H1 (cell line): ENCODE measurements at regions not wholly inside any gene's neighbourhood (a gene's known extent, or its start where the extent isn't known, plus 50 kb on each side); places are given as distances from the start of the nearest gene placed in this dataset.

Experiments
- CTCF ChIA-PET: fragments of 300-600 bp; sonication (Branson Sonifier 250); formaldehyde crosslinking; loops from one replicate; lab custom pipeline; 2021; ENCODE audit not compliant: partially characterized antibody; lab: Charles Lee
- POLR2A ChIA-PET: fragments of 300-600 bp; sonication (Branson Sonifier 250); formaldehyde crosslinking; loops from one replicate; lab custom pipeline; 2021; ENCODE audit warnings: inconsistent platforms; ENCODE audit not compliant: partially characterized antibody; lab: Charles Lee
- DNase-seq, 2 experiments: peaks; one replicate each; pipeline versions ENCODE4 v3.0.0 to v3.0.0-alpha.2; 2010 to 2022; ENCODE audit warnings: low spot score in 2 of 2, low read depth in 1 of 2, mixed read lengths in 1 of 2
- FAIRE-seq: peaks from 2 replicates; lab custom pipeline; 2011; peaks lifted over from hg19 to GRCh38; lab: Jason Lieb, UNC
- H2AFZ ChIP-seq: 2 replicates; pipeline ENCODE4 v1.8.1; 2012; ENCODE audit warnings: low read length, inconsistent platforms
- H2AK5ac ChIP-seq: 2 replicates; pipeline ENCODE4 v1.6.1; 2013; ENCODE audit warnings: low read depth, low read length
- H2BK120ac ChIP-seq: replicated peaks from 2 replicates; pipeline ENCODE3; 2013; ENCODE audit warnings: low read depth, low read length, inconsistent platforms
- H2BK12ac ChIP-seq: 2 replicates; pipeline ENCODE4 v1.6.1; 2013; ENCODE audit warnings: low read depth, low read length
- H2BK15ac ChIP-seq: 2 replicates; pipeline ENCODE4 v1.6.1; 2013; ENCODE audit warnings: low read length
- H2BK20ac ChIP-seq: 2 replicates; pipeline ENCODE4 v1.6.1; 2013; ENCODE audit warnings: low read length
- H2BK5ac ChIP-seq: 2 replicates; pipeline ENCODE4 v1.6.1; 2013; ENCODE audit warnings: low read depth, low read length
- H3K14ac ChIP-seq: 2 replicates; pipeline ENCODE4 v1.6.1; 2013; ENCODE audit warnings: inconsistent platforms; ENCODE audit not compliant: insufficient read length
- H3K18ac ChIP-seq: 2 replicates; pipeline ENCODE4 v1.6.1; 2013; ENCODE audit warnings: low read length; ENCODE audit errors: extremely low read depth
- H3K23ac ChIP-seq: 2 replicates; pipeline ENCODE4 v1.6.1; 2013; ENCODE audit warnings: inconsistent platforms; ENCODE audit not compliant: insufficient read length
- H3K23me2 ChIP-seq: 2 replicates; pipeline ENCODE4 v1.6.1; 2013; ENCODE audit warnings: low read depth, low read length
- H3K27ac ChIP-seq: 2 replicates; pipeline ENCODE4 v1.6.1; 2011; ENCODE audit warnings: low read depth, low read length, inconsistent platforms
- H3K27me3 ChIP-seq, 4 experiments: replicated peaks in 1 of 4; 1 replicate in 1 of 4; 2 replicates in 3 of 4; pipeline versions ENCODE4 v1.6.1 to v1.8.1; 2011 to 2013; ENCODE audit warnings: low read length in 3 of 4, mild to moderate bottlenecking in 3 of 4, inconsistent platforms in 2 of 4, mixed read lengths in 2 of 4, moderate library complexity in 1 of 4; ENCODE audit not compliant: control insufficient read depth in 3 of 4, insufficient read depth in 3 of 4; ENCODE audit errors: extremely low read depth in 1 of 4
- H3K36me3 ChIP-seq, 4 experiments: 2 replicates each; pipeline versions ENCODE4 v1.6.1 to v1.8.1; 2011 to 2013; ENCODE audit warnings: mild to moderate bottlenecking in 4 of 4, low read length in 3 of 4, moderate library complexity in 2 of 4, control low read depth in 1 of 4, inconsistent platforms in 1 of 4; ENCODE audit not compliant: insufficient read depth in 4 of 4, control insufficient read depth in 2 of 4
- H3K4ac ChIP-seq: replicated peaks from 2 replicates; pipeline ENCODE3; 2013; ENCODE audit warnings: low read length, low read depth, mixed read lengths, inconsistent platforms; ENCODE audit not compliant: insufficient read length
- H3K4me1 ChIP-seq, 4 experiments: replicated peaks in 1 of 4; 1 replicate in 1 of 4; 2 replicates in 3 of 4; pipeline versions ENCODE4 v1.6.1 to v1.8.1; 2011 to 2013; ENCODE audit warnings: low read length in 3 of 4, inconsistent platforms in 2 of 4, mixed read lengths in 1 of 4; ENCODE audit not compliant: insufficient read depth in 4 of 4, control insufficient read depth in 3 of 4
- H3K4me2 ChIP-seq, 2 experiments: 2 replicates each; pipeline versions ENCODE4 v1.6.1 to v1.8.1; 2011 to 2013; ENCODE audit warnings: low read depth in 2 of 2, low read length in 2 of 2, control low read depth in 1 of 2, inconsistent platforms in 1 of 2, mild to moderate bottlenecking in 1 of 2; ENCODE audit not compliant: insufficient read depth in 1 of 2
- H3K4me3 ChIP-seq, 4 experiments: fragments of 200-600, 300-600 bp in 1 of 4; sonication (generic), shearing (Covaris generic), sonication (Bioruptor Twin) in 1 of 4; 2 replicates each; pipeline versions ENCODE4 v1.5.1 to v1.8.1; 2011 to 2016; ENCODE audit warnings: low read length in 4 of 4, low read depth in 3 of 4, control low read depth in 2 of 4, inconsistent platforms in 2 of 4, mild to moderate bottlenecking in 2 of 4, mixed read lengths in 1 of 4, moderate library complexity in 1 of 4; ENCODE audit not compliant: insufficient read depth in 2 of 4; ENCODE audit errors: extremely low read depth in 1 of 4
- H3K56ac ChIP-seq: replicated peaks from 2 replicates; pipeline ENCODE3; 2013; ENCODE audit warnings: low read depth, mild to moderate bottlenecking, mixed read lengths, low read length, inconsistent platforms; ENCODE audit not compliant: insufficient read length
- H3K79me1 ChIP-seq: 2 replicates; pipeline ENCODE4 v1.6.1; 2013; ENCODE audit warnings: low read depth, low read length, control low read depth
- H3K79me2 ChIP-seq, 2 experiments: 2 replicates each; pipeline versions ENCODE4 v1.6.1 to v1.8.1; 2012 to 2013; ENCODE audit warnings: low read length in 2 of 2, mild to moderate bottlenecking in 2 of 2, inconsistent platforms in 1 of 2; ENCODE audit not compliant: insufficient read depth in 2 of 2, control insufficient read depth in 1 of 2
- H3K9ac ChIP-seq, 4 experiments: replicated peaks in 1 of 4; 1 replicate in 1 of 4; 2 replicates in 3 of 4; pipeline versions ENCODE4 v1.6.1 to v1.8.1; 2011 to 2013; ENCODE audit warnings: low read depth in 3 of 4, low read length in 3 of 4, control low read depth in 2 of 4, mild to moderate bottlenecking in 2 of 4, moderate library complexity in 2 of 4, inconsistent platforms in 1 of 4; ENCODE audit errors: extremely low read depth in 1 of 4
- H3K9me3 ChIP-seq, 2 experiments: 2 replicates each; pipeline versions ENCODE4 v1.6.1 to v1.8.1; 2012 to 2013; ENCODE audit warnings: mild to moderate bottlenecking in 2 of 2, moderate library complexity in 2 of 2, control low read depth in 1 of 2, inconsistent platforms in 1 of 2, low read depth in 1 of 2, low read length in 1 of 2, mixed read lengths in 1 of 2; ENCODE audit not compliant: insufficient read depth in 2 of 2
- H4K20me1 ChIP-seq, 2 experiments: replicated peaks in 1 of 2; 2 replicates each; pipeline versions ENCODE3 to v1.8.1; 2011 to 2013; ENCODE audit warnings: inconsistent platforms in 2 of 2, low read length in 2 of 2, mild to moderate bottlenecking in 1 of 2; ENCODE audit not compliant: insufficient read depth in 2 of 2, control insufficient read depth in 1 of 2
- H4K5ac ChIP-seq: 2 replicates; pipeline ENCODE4 v1.6.1; 2013; ENCODE audit warnings: low read length, low read depth, mixed read lengths, inconsistent platforms; ENCODE audit not compliant: insufficient read length
- H4K8ac ChIP-seq: 2 replicates; pipeline ENCODE4 v1.8.0; 2013; ENCODE audit warnings: mild to moderate bottlenecking, moderate library complexity, low read length, inconsistent platforms; ENCODE audit not compliant: insufficient read depth; ENCODE audit errors: extremely low read depth
- H4K91ac ChIP-seq: replicated peaks from 2 replicates; pipeline ENCODE3; 2013; ENCODE audit warnings: low read length, mixed read lengths, inconsistent platforms; ENCODE audit not compliant: insufficient read length
- ATF2 ChIP-seq: IDR thresholded peaks from 2 replicates; pipeline ENCODE4 v1.6.1; 2012; ENCODE audit warnings: low read length, inconsistent platforms
- BACH1 ChIP-seq: IDR thresholded peaks from 2 replicates; pipeline ENCODE4 v1.6.1; 2012; ENCODE audit warnings: low read length, improper control_type of control experiment
- CBX5 ChIP-seq: fragments of 300-800, 300-1000 bp; sonication (generic); IDR thresholded peaks from 2 replicates; pipeline ENCODE4 v1.7.1; 2016; ENCODE audit warnings: antibody characterized with exemption, low read length, low read depth
- CREB1 ChIP-seq: IDR thresholded peaks from 2 replicates; pipeline ENCODE4 v1.6.1; 2012; ENCODE audit warnings: inconsistent platforms
- EGR1 ChIP-seq: IDR thresholded peaks from 2 replicates; pipeline ENCODE4 v1.6.1; 2011; ENCODE audit warnings: low read depth, low read length, borderline replicate concordance
- JUN ChIP-seq: IDR thresholded peaks from 2 replicates; pipeline ENCODE4 v1.6.1; 2011; ENCODE audit warnings: low read depth, mild to moderate bottlenecking, improper control_type of control experiment, low read length
- NANOG ChIP-seq: IDR thresholded peaks from 2 replicates; pipeline ENCODE4 v1.6.1; 2011; ENCODE audit warnings: low read length, low read depth, mild to moderate bottlenecking, inconsistent platforms; ENCODE audit not compliant: insufficient read depth, poor library complexity, severe bottlenecking
- PHF8 ChIP-seq: fragments of 200-600 bp; sonication (generic); conservative IDR thresholded peaks from 2 replicates; pipeline ENCODE4 v1.7.1; 2012; ENCODE audit warnings: low read depth, mild to moderate bottlenecking, inconsistent platforms, low read length, moderate library complexity
- POLR2A ChIP-seq, 2 experiments: IDR thresholded peaks; 1 replicate in 1 of 2; 2 replicates in 1 of 2; pipeline ENCODE4 v1.6.1; 2011; ENCODE audit warnings: low read depth in 2 of 2, low read length in 2 of 2, mild to moderate bottlenecking in 2 of 2; ENCODE audit errors: control extremely low read depth in 1 of 2
- RNF2 ChIP-seq: fragments of 200-900, 300-1000 bp; sonication (generic); IDR thresholded peaks from 2 replicates; pipeline ENCODE4 v1.7.1; 2016; ENCODE audit warnings: borderline replicate concordance, low read depth, mild to moderate bottlenecking, antibody characterized with exemption, low read length; ENCODE audit not compliant: poor library complexity, severe bottlenecking; ENCODE audit errors: missing control alignments
- RXRA ChIP-seq: IDR thresholded peaks from 2 replicates; pipeline ENCODE4 v1.6.1; 2011; ENCODE audit warnings: low read depth, mild to moderate bottlenecking, low read length, moderate library complexity; ENCODE audit not compliant: insufficient read depth
- TAF7 ChIP-seq: optimal IDR thresholded peaks from 2 replicates; pipeline ENCODE3; 2011; ENCODE audit warnings: low read depth, mild to moderate bottlenecking, inconsistent platforms, low read length, moderate library complexity, borderline replicate concordance
- WGBS, 2 experiments: shearing (Covaris generic) in 1 of 2; methylation state at CpG; one replicate each; pipeline versions ENCODE4 v1.1.6 to v1.1.7; 2013 to 2015; ENCODE audit warnings: low lambda C conversion rate in 2 of 2, mixed read lengths in 2 of 2, inconsistent platforms in 1 of 2, low coverage in 1 of 2, missing lambda C conversion rate in 1 of 2; ENCODE audit not compliant: insufficient replicate concordance in 2 of 2, insufficient coverage in 1 of 2, insufficient read length in 1 of 2; ENCODE audit errors: extremely low coverage in 1 of 2, missing lambda C conversion rate in 1 of 2; 5-methylcytosine and 5-hydroxymethylcytosine counted together

- H3K14ac ChIP-seq = no peak overlapping the region
- DNase-seq = no peak
- no peak for FAIRE-seq
- no peaks in the 10 kb centered on the region for H3K23me2 ChIP-seq
- H4K20me1 ChIP-seq = no peaks in the 10 kb centered on the region
- no peaks in the 10 kb centered on the region for H3K79me1 ChIP-seq
- H3K9ac ChIP-seq = no peak overlapping the region
- no peaks in the 10 kb centered on the region for H3K9me3 ChIP-seq
- H4K91ac ChIP-seq = no peak overlapping the region
- no peaks in the 10 kb centered on the region for H3K36me3 ChIP-seq
- no peak overlapping the region for H3K4ac ChIP-seq
- 0 out of 7 replicates have a peak, but pooled peaks cover 0 to 3% (median under 1%) of the 10 kb centered on the region in 4 experiments for H3K4me1 ChIP-seq
- no peak overlapping the region for H3K23ac ChIP-seq
- no peak overlapping the region for H3K56ac ChIP-seq
- H2BK120ac ChIP-seq = no peak overlapping the region
- H3K27me3 ChIP-seq = no peaks in the 10 kb centered on the region
- H4K8ac ChIP-seq = no peak overlapping the region
- ChIA-PET POLR2A (no interaction called here), CTCF (interaction anchor here (2.2 kb wide), 1 partner anchor 9 kb away, joined by 5 read pairs; no protein-coding TSS in a partner anchor)
- no peak overlapping the region for H4K5ac ChIP-seq
- H2BK12ac ChIP-seq = no peak overlapping the region
- no peaks in the 10 kb centered on the region for H3K79me2 ChIP-seq
- H2BK15ac ChIP-seq = no peak overlapping the region
- WGBS, 2 experiments = 85% methylated on average over 14 of the region's 15 CpGs; no CpG with 5 or more reads in 1 of the 2 experiments
- no peak overlapping the region for H2BK5ac ChIP-seq
- no peak overlapping the region for H3K4me3 ChIP-seq
- no peak overlapping the region for H3K4me2 ChIP-seq
- no peak overlapping the region for H3K18ac ChIP-seq
- no peak overlapping the region for H3K27ac ChIP-seq
- no peak overlapping the region for H2AK5ac ChIP-seq
- no peak overlapping the region for H2BK20ac ChIP-seq
- H2AFZ ChIP-seq = 0 out of 2 replicates have a peak overlapping the region, but pooled peaks have one; percentile 26
- no peak for TF ChIP-seq EGR1
- no peak for TF ChIP-seq BACH1
- TF ChIP-seq POLR2A (IDR thresholded peaks at IDR 0.05; ENCODE audit: control extremely low read depth in 1 of 2, low read depth in 2 of 2, low read length in 2 of 2) = no peak
- no peak for TF ChIP-seq CREB1
- no peak for TF ChIP-seq PHF8
- no peak for TF ChIP-seq TAF7
- TF ChIP-seq ATF2 = no peak
- no peak for TF ChIP-seq CBX5
- no peak for TF ChIP-seq NANOG
- no peak for TF ChIP-seq RXRA
- no peak for TF ChIP-seq JUN
- no peak for TF ChIP-seq RNF2
These were observed 104.5 kb upstream of the ZNF521 start for GRCh38 chr18:25456334-25457010.
